Transverse colon (tissue), 4 donors: ENCODE measurements at regions not wholly inside any gene's neighbourhood (a gene's known extent, or its start where the extent isn't known, plus 50 kb on each side); places are given as distances from the start of the nearest gene placed in this dataset.

Experiments used
- DNase-seq: peaks from one replicate; pipeline ENCODE4 v3.0.0-alpha.2; 2019
- H3K27ac ChIP-seq, 4 donors: fragments of 200-600 bp; sonication (generic); 2 replicates each; pipeline ENCODE4 v1.5.1; 2016 to 2018; ENCODE audit warnings: inconsistent platforms in 4 of 4
- H3K27me3 ChIP-seq: fragments of 200-600 bp; sonication (generic); 2 replicates; pipeline ENCODE4 v1.5.1; 2017; ENCODE audit warnings: inconsistent platforms
- H3K36me3 ChIP-seq, 4 donors: fragments of 200-600 bp; sonication (generic); 2 replicates each; pipeline ENCODE4 v1.5.1; 2017 to 2019; ENCODE audit warnings: inconsistent platforms in 4 of 4
- H3K4me1 ChIP-seq, 4 donors: fragments of 200-600 bp; sonication (generic); 2 replicates each; pipeline ENCODE4 v1.5.1; 2017 to 2020; ENCODE audit warnings: inconsistent platforms in 4 of 4
- H3K4me3 ChIP-seq, 4 donors: fragments of 200-600 bp; sonication (generic); 1 replicate in 1 of 4; 2 replicates in 3 of 4; pipeline versions ENCODE4 v1.5.1 to v1.6.1; 2017 to 2019; ENCODE audit warnings: inconsistent platforms in 4 of 4
- H3K9me3 ChIP-seq, 2 donors: fragments of 200-600 bp; sonication (generic); 2 replicates each; pipeline ENCODE4 v1.5.1; 2017 to 2019; ENCODE audit warnings: inconsistent platforms in 2 of 2
- CTCF ChIP-seq, 5 experiments: fragments of 200-600 bp in 3 of 5; fragments of 450-650 bp in 2 of 5; sonication (generic) in 3 of 5; IDR thresholded peaks; 1 replicate in 2 of 5; 2 replicates in 3 of 5; pipeline ENCODE4 v1.5.1; 2016 to 2017; ENCODE audit warnings: antibody characterized with exemption in 5 of 5, inconsistent platforms in 3 of 5, mild to moderate bottlenecking in 2 of 5, moderate library complexity in 1 of 5
- EP300 ChIP-seq: sonication (generic); formaldehyde crosslinking; IDR thresholded peaks from one replicate; pipeline ENCODE4 v1.6.1; 2017; ENCODE audit warnings: antibody characterized with exemption, low read depth
- POLR2A ChIP-seq: fragments of 450-650 bp; IDR thresholded peaks from one replicate; pipeline ENCODE4 v1.6.1; 2016; ENCODE audit warnings: antibody characterized with exemption, mild to moderate bottlenecking, moderate library complexity
- POLR2AphosphoS5 ChIP-seq, 3 donors: sonication (generic); formaldehyde crosslinking; IDR thresholded peaks; one replicate each; pipeline ENCODE4 v1.6.1; 2016; ENCODE audit warnings: antibody characterized with exemption in 3 of 3
- WGBS, 2 donors: methylation state at CpG; one replicate each; pipeline ENCODE4 v1.1.5; 2018; ENCODE audit warnings: low coverage in 1 of 2; 5-methylcytosine and 5-hydroxymethylcytosine counted together
- in situ Hi-C, 4 donors: fragments of 200-750 bp; cut with MboI; loops; one replicate each; pipeline versions ENCODE4 v1.15.0 to v1.15.1; 2017; ENCODE audit warnings: low sequenced_read_pairs in 3 of 4, low pct_ligation_motif_present in 1 of 4, low pct_unique_long_range_greater_than_20kb in 1 of 4
- intact Hi-C: fragments of 100-400 bp; cut with DNase I; formaldehyde crosslinking; loops from one replicate; pipeline ENCODE4 v1.15.1; 2023; ENCODE audit warnings: low total_unique reads

GRCh38 chr2:12296915-12297314 lies 419.8 kb upstream of the TRIB2 start:
- no peaks in the 10 kb centered on the region for H3K9me3 ChIP-seq
- intact Hi-C loops = no loop called here

GRCh38 chr2:12298352-12298751 lies 418.4 kb upstream of the TRIB2 start:
- 83 to 96% methylated on average over 2 of the region's 2 CpGs for WGBS, 2 donors
- Histone ChIP-seq H3K27me3 (no peaks in the 10 kb centered on the region), H3K4me1 (no peaks in the 10 kb centered on the region), H3K27ac (no peak overlapping the region), H3K36me3 (no peaks in the 10 kb centered on the region), H3K9me3 (no peaks in the 10 kb centered on the region), H3K4me3 (no peak overlapping the region)
- TF ChIP-seq CTCF (IDR thresholded peaks at IDR 0.05) (no peak), EP300 (no peak)
- DNase-seq = no peak
- intact Hi-C loops (no loop called here), in situ Hi-C loops (no loop called here)

More at GRCh38 chr2:12296915-12297314, 419.8 kb upstream of the TRIB2 start:
- in situ Hi-C loops = no loop called here
- Histone ChIP-seq H3K4me3 (no peak overlapping the region), H3K36me3 (no peaks in the 10 kb centered on the region), H3K4me1 (no peaks in the 10 kb centered on the region), H3K27ac (no peak overlapping the region), H3K27me3 (no peaks in the 10 kb centered on the region)
- no peak for DNase-seq
- TF ChIP-seq CTCF (IDR thresholded peaks at IDR 0.05) (no peak), POLR2AphosphoS5 (IDR thresholded peaks at IDR 0.05) (no peak), POLR2A (no peak)

DNA sequence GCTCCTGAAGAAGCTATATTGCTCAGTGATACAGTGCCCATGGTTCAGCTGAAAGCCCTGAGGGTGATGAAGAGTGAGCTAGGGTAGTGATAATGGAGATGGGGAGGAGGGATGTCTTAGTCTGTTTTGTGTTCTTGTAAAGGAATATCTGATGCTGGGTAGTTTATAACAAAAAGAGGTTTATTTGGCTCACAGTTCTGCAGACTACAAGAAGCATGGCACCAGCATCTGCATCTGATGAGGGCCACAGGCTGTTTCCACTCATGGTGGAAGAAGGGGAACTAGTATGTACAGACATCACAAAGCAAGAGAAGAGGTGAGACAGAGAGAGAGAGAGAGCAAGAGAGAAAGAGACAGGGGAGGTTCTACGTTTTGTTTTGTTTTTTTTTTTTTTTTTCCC lies 417.3 kb upstream of the TRIB2 start:
- H3K4me1 ChIP-seq = peaks cover 0 to 7% (median 2%) of the 10 kb centered on the region in 4 donors
- H3K36me3 ChIP-seq = no peaks in the 10 kb centered on the region
- in situ Hi-C loops = no loop called here
- 79 to 81% methylated on average over 1 of the region's 1 CpG for WGBS, 2 donors
- H3K27me3 ChIP-seq = no peaks in the 10 kb centered on the region
- intact Hi-C loops = no loop called here
- H3K27ac ChIP-seq = no peak overlapping the region
- TF ChIP-seq POLR2AphosphoS5 (IDR thresholded peaks at IDR 0.05) (no peak), POLR2A (no peak)
- no peaks in the 10 kb centered on the region for H3K9me3 ChIP-seq
- DNase-seq = no peak
- H3K4me3 ChIP-seq = no peak overlapping the region

- peaks cover 0 to 14% (median 6%) of the 10 kb centered on the region in 4 donors for H3K4me1 ChIP-seq
- no peak overlapping the region for H3K4me3 ChIP-seq
- intact Hi-C loops (no loop called here), in situ Hi-C loops (no loop called here)
- no peaks in the 10 kb centered on the region for H3K36me3 ChIP-seq
- TF ChIP-seq CTCF (IDR thresholded peaks at IDR 0.05) = no peak
- TF ChIP-seq POLR2AphosphoS5 (IDR thresholded peaks at IDR 0.05) = no peak
- no peak for TF ChIP-seq POLR2A
- TF ChIP-seq EP300 = no peak
- no peaks in the 10 kb centered on the region for H3K9me3 ChIP-seq
- WGBS, 2 donors = 76 to 81% methylated on average over 4 of the region's 4 CpGs
- DNase-seq = no peak
- H3K27ac ChIP-seq = peak overlapping the region in 1 of 4 donors; percentile 20
- H3K27me3 ChIP-seq = no peaks in the 10 kb centered on the region
Measured at GRCh38 chr2:12300019-12300602, 416.6 kb upstream of the TRIB2 start.

GRCh38 chr2:12300927-12301326 lies 415.8 kb upstream of the TRIB2 start:
- H3K36me3 ChIP-seq = no peaks in the 10 kb centered on the region
- H3K27ac ChIP-seq = no peak overlapping the region
- H3K4me1 ChIP-seq = peaks cover 0 to 15% (median 6%) of the 10 kb centered on the region in 4 donors
- in situ Hi-C loops = no loop called here
- 65 to 92% methylated on average over 2 to 5 of the region's 5 CpGs for WGBS, 2 donors
- no peaks in the 10 kb centered on the region for H3K27me3 ChIP-seq
- no peaks in the 10 kb centered on the region for H3K9me3 ChIP-seq
- intact Hi-C loops = no loop called here
- no peak for DNase-seq
- no peak overlapping the region for H3K4me3 ChIP-seq
- TF ChIP-seq POLR2A (no peak), CTCF (IDR thresholded peaks at IDR 0.05) (no peak), EP300 (no peak), POLR2AphosphoS5 (IDR thresholded peaks at IDR 0.05) (no peak)
